ENCODE measurements at regions not wholly inside any gene's neighbourhood (a gene's known extent, or its start where the extent isn't known, plus 50 kb on each side); places are given as distances from the start of the nearest gene placed in this dataset.

- no peak for TF ChIP-seq CTCF (IDR thresholded peaks at IDR 0.05)
- TF ChIP-seq POLR2A (IDR thresholded peaks at IDR 0.05), result no peak
- Histone ChIP-seq H3K27me3 (no peaks in the 10 kb centered on the region), H3K9me3 (no peaks in the 10 kb centered on the region), H3K4me1 (no peaks in the 10 kb centered on the region), H3K4me3 (no peak overlapping the region), H3K27ac (no peak overlapping the region), H3K36me3 (no peaks in the 10 kb centered on the region)
- no peak for DNase-seq
- intact Hi-C loops (cut with DNase I), result no loop called here
- 63 to 87% methylated on average over 3 of the region's 6 CpGs for WGBS, 2 donors
Observed at GRCh38 chr2:18690342-18690741, 101.0 kb upstream of the NT5C1B start.

DNA sequence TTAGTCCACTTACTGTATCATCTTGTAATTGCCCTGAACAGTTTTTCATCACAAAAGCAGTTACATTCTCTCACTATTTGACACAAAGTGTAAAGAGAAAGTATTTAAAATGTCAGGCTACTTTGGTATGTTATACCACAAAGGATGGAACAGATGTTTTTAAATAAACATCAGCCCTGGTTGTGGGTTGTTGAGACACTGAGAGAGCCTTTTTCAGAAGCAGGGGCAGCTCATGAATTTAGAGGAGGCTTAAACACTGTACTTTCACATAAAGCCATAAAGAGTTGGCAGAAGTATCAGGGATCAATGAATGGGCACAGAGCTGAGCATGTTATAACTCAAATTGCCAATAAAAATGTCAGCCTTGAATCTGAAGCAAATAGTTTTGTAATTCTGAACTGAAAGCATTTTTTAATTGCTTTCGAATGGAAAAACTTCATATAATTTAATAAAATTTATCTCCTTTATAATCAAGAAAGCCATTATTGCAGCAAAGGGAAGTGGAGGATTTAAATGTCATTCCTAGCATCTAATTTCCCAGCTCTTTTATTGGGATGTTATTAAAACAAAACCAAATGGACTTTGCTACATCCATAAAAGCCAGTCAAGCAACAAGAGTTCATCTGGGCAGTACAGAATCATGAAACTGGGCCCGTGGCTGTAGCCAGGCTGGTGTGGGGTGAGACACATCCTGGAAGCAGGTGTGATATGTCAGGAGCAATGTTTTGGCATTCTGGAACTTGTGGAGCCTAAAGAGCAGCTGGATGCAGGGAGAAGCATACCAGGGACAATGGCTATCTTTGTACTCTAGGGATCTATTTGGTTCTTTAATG is 95.1 kb upstream of the NT5C1B start:
- no peaks in the 10 kb centered on the region for H3K36me3 ChIP-seq
- intact Hi-C loops (cut with DNase I), result no loop called here
- TF ChIP-seq POLR2A (IDR thresholded peaks at IDR 0.05) (no peak), CTCF (IDR thresholded peaks at IDR 0.05) (no peak)
- H3K9me3 ChIP-seq, result no peaks in the 10 kb centered on the region
- no peaks in the 10 kb centered on the region for H3K4me1 ChIP-seq
- H3K27me3 ChIP-seq, result no peaks in the 10 kb centered on the region
- H3K27ac ChIP-seq, result no peak overlapping the region
- 60 to 62% methylated on average over 2 of the region's 2 CpGs for WGBS, 2 donors
- no peak for DNase-seq
- H3K4me3 ChIP-seq, result no peak overlapping the region

GRCh38 chr2:18682681-18683080 is 93.3 kb upstream of the NT5C1B start:
- TF ChIP-seq CTCF (IDR thresholded peaks at IDR 0.05), result no peak
- no peak for TF ChIP-seq POLR2A (IDR thresholded peaks at IDR 0.05)
- no peaks in the 10 kb centered on the region for H3K36me3 ChIP-seq

DNA sequence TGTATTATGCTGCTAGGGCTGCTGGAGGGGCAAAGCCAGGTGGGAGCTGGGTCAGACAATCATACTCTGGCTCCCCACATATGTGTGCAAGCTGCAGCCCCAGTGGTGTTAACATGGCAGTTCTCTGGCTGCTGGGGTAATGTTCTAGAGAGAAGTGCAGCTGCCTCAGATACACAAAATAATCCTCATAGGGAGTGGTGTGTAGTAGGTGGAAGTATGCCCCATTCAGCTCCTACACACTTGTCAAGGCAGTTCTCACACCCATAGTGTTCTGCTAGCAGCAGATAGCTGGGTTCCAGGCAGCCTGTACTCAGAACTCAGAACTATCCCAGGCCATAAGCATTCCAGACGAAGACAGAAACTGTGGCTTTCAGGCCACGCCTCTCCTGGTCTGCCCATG is 87.9 kb upstream of the NT5C1B start:
- intact Hi-C loops (cut with DNase I), result no loop called here
- TF ChIP-seq POLR2A (IDR thresholded peaks at IDR 0.05) (no peak), CTCF (IDR thresholded peaks at IDR 0.05) (no peak)
- Histone ChIP-seq H3K27ac (no peak overlapping the region), H3K36me3 (no peaks in the 10 kb centered on the region), H3K9me3 (peaks cover 0 to 9% (median 9%) of the 10 kb centered on the region in 3 donors), H3K4me3 (no peak overlapping the region), H3K4me1 (no peaks in the 10 kb centered on the region), H3K27me3 (no peaks in the 10 kb centered on the region)
- WGBS, 2 donors, result 76% methylated on average over 2 of the region's 2 CpGs; no CpG with 5 or more reads in 1 of the 2 donors
- no peak for DNase-seq

More at GRCh38 chr2:18682681-18683080, 93.3 kb upstream of the NT5C1B start:
- no peak for DNase-seq
- WGBS, 2 donors, result 73 to 75% methylated on average over 1 of the region's 1 CpG
- H3K4me3 ChIP-seq, result no peak overlapping the region
- H3K4me1 ChIP-seq, result no peaks in the 10 kb centered on the region
- intact Hi-C loops (cut with DNase I), result no loop called here
- no peaks in the 10 kb centered on the region for H3K27me3 ChIP-seq
- no peak overlapping the region for H3K27ac ChIP-seq
- no peaks in the 10 kb centered on the region for H3K9me3 ChIP-seq

- Histone ChIP-seq H3K4me1 (no peaks in the 10 kb centered on the region), H3K36me3 (no peaks in the 10 kb centered on the region), H3K27ac (no peak overlapping the region), H3K9me3 (peaks cover 0 to 9% (median 9%) of the 10 kb centered on the region in 3 donors), H3K4me3 (no peak overlapping the region), H3K27me3 (no peaks in the 10 kb centered on the region)
- TF ChIP-seq POLR2A (IDR thresholded peaks at IDR 0.05) (no peak), CTCF (IDR thresholded peaks at IDR 0.05) (no peak)
- intact Hi-C loops (cut with DNase I), result no loop called here
- DNase-seq, result no peak
Observed at GRCh38 chr2:18674309-18674708, 84.9 kb upstream of the NT5C1B start.

Measured in esophagus squamous epithelium (tissue), 5 donors.